HG03025 (cell line): ENCODE measurements at regions not wholly inside any gene's neighbourhood (a gene's known extent, or its start where the extent isn't known, plus 50 kb on each side); places are given as distances from the start of the nearest gene placed in this dataset.
"Not testable (repeated sequence)": the region's sequence is repeated elsewhere in the genome, so short reads cannot be mapped to it uniquely, and the experiment has no call there.

ENCODE experiments used
- ATAC-seq: cut with Tn5 transposase; IDR thresholded peaks from one replicate; pipeline ENCODE4 v1.9.1; 2021; ENCODE audit warnings: mild to moderate bottlenecking, moderate library complexity; ENCODE audit not compliant: unreplicated experiment, low FRiP score

DNA sequence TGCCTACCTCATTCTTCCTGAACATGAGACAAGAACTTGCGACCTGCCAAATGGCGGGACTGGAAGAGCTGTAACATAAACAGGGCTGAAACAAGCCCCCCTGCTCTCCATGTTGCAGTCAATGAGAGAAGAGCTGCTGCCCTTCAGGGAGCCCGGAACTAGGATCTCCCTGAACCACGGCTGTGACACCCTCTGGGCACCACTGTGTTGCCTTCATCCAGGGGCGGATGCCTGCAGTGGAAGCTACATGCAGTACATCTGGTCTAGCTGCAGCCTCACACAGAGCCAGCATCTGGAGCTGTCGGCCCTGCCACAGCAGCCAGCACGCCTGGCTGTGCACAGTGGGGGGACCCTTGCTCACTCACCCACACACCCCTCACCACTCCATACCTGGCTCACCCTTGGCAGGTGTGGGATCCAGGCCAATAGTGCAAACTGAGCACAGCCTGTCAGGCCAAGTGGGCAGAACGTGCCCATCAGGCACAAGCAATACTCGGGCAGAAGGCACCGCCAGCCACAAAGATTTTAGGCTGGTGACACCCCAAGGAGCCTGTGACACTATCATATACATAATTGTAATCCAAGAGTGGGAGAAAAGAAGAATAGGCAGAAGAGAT is 451.3 kb downstream of the HTR1B start:
- ATAC-seq, result no peak

- ATAC-seq, result no peak
Observed at GRCh38 chr6:77010931-77011542, 452.3 kb downstream of the HTR1B start.

DNA sequence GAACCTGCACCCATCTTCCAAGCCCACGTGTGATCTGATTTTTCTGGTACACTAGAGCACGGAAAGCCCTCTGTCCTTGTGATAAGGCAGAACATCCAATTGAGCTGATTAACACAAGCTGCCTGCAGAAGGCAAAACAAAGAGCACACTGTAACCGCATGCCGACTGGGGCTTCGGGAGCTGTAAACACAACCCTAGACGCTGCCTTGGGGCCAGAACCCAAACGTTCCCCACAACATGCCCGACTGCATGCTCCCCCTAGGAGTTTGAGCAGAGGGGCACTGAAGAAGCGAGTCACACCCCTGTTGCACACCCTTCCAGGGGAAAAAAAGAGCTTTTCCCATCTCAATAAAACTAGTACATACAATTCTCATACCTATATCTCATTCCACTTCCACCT is 470.7 kb downstream of the HTR1B start:
- no peak for ATAC-seq

DNA sequence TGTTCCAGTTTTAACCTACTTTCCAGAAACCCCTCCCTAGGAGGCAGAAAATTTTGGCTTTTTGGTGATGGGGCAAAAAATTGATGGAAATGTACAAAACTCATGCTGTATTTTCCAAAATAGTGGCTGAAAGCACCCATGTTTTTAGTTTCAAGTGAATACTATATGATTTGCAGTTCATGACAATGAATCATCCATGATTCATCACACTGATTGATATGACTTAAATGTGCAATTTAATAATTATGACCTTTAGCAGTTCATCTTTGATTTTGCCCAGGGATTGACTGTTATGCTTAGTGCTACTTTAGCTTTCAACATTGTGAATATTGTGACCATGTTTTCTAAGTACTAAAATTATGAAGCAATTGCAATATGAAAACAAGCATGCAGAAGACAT is 478.7 kb downstream of the HTR1B start:
- ATAC-seq, result no peak

DNA sequence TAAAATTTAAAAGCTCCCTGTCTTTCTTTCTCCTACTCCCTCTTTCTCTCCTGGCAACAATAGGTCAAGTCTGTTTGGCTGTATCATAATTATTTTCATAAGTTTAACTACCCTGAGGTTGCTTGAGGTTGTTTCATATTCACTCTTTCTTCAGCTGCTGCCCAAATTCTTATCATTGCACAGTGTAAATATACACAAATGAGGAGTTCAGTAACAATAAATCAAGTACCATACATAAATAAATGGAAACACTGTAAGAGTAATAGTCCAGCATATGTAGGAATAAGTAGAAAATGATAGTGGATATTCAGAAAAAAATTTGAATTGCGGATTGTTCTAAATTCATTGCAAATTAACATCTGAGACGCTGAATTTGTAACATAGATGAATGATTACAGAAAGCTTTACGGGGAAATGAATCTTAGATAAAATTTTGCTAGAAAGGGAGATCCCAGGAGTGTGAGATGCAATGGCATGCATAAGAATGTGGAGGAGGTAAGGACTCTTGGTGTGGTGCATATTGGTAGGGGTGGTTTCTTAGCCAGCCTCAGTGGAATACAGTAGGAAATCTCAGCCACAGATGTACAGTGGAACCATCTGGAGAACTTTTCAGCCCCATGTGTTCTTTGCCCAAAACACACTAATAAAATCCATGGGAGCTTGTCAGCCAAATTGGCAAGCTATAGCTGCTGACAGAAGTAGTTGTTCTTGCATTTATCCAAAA is 480.7 kb downstream of the HTR1B start:
- no peak for ATAC-seq

DNA sequence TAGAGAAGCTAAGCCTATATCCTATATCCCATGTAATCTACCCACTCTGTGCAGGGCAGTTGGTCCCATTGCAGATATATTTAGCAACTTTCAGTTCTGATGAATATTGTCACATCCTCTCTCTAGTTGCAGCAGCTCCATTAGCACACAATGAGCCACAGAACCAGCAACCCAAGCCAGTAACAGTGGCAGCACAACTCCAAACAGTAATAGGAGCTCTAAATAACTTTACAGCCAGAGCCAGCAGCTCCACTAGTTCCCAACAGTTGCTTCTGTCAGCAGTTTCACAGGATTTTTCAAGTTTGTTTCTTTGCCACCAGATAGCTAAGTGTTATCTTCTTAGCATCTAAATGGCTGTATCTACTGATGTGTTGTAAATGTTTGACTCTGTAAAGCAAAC is 490.8 kb downstream of the HTR1B start:
- no peak for ATAC-seq

GRCh38 chr6:76959177-76959576 is 504.1 kb downstream of the HTR1B start:
- not testable (repeated sequence) for ATAC-seq

GRCh38 chr6:76942203-76942966 is 520.9 kb downstream of the HTR1B start:
- ATAC-seq, result no peak

- no peak for ATAC-seq
Observed at GRCh38 chr6:76940191-76940590, 523.1 kb downstream of the HTR1B start.

GRCh38 chr6:76914737-76915136 is 548.6 kb downstream of the HTR1B start:
- ATAC-seq, result no peak

- ATAC-seq, result not testable (repeated sequence)
Observed at GRCh38 chr6:76905541-76905940, 557.8 kb downstream of the HTR1B start.

DNA sequence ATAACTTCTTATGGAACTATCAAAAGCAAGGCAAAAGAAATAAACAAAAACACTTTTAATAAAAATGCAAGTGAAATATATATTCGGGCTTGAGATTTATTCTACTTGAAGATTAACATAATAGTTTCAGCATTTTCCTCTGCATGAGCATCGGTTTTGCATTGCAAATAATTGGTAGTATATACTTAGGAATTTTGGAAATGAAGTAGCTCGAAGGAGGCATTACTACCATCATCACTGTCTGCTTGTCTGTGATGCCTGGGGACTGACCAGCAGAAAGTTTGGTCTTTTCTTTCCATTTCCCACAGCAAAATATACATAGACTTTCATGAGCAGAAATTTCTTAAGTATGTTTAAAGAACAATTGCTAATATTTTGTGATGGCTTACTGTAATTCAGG is 570.7 kb downstream of the HTR1B start:
- ATAC-seq, result no peak

GRCh38 chr6:76888351-76888750 is 574.9 kb downstream of the HTR1B start:
- no peak for ATAC-seq

DNA sequence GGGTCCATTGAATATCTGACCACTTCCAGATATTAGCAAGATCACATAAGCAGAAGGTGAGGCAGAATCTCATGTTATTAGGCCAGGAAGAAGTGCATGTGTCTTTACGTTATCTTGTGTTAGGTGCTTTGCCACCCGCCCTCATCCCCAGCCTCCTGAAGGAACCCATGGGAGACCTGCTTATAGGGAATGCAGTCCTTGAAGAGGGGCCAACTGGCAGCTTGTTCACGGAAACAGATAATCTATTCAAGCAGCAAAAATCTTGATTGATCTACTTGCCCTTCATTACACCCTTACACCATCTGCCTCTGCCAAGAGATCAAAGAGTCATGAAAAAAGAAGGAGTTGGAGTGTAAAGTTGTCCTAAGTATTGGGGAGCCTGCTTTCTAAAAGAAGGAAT is 576.4 kb downstream of the HTR1B start:
- ATAC-seq, result no peak

DNA sequence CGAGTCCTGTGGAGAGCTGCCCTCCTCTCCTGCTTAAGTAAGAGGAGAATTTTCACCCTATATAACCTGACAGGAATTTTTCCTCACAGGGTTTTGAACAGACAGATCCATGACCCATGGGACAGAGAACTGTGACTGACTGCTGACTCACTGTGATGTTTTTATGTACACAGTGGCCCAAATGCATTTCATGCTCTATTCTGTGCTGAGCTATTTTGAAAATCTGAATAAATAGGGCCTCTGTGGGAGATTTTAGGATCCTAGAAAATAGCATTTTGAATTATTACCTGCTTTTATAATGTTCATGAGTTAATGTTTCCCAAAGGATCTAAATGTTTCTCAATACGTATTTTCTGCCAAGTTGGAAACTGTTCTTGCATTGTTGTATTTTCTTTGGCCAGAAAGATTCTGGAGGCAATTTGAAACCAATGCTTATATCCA is 577.4 kb downstream of the HTR1B start:
- no peak for ATAC-seq

DNA sequence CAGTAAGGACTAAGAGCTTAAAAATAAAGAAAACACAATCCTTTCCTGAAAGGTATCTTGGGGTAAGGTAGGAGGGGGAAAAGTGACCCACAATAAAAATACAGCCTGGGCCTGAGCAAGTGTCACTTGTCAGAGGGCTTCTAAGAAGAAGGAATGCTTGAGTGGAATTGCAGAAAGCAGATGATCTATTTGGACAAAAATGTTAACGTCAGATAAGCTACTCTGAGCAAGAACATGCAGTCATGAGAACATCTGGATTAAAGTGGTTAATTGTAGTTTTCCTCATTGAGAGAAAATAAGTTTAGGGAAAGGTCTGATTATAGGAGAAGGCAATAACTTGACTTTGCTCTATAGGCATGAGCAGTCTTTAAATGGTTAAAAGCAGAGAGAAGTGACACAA is 581.9 kb downstream of the HTR1B start:
- no peak for ATAC-seq

GRCh38 chr6:76876922-76877553 is 586.3 kb downstream of the HTR1B start:
- no peak for ATAC-seq

GRCh38 chr6:76876430-76876829 is 586.9 kb downstream of the HTR1B start:
- not testable (repeated sequence) for ATAC-seq

- ATAC-seq, result no peak
Observed at GRCh38 chr6:76867182-76867581, 596.1 kb downstream of the HTR1B start.

- no peak for ATAC-seq
Observed at GRCh38 chr6:76866091-76866915, 597.0 kb downstream of the HTR1B start.
